Endodermal cell (in vitro differentiated cells): ENCODE measurements at regions not wholly inside any gene's neighbourhood (a gene's known extent, or its start where the extent isn't known, plus 50 kb on each side); places are given as distances from the start of the nearest gene placed in this dataset.

ENCODE experiments used
- DNase-seq: peaks from one replicate; pipeline ENCODE4 v3.0.0-alpha.2; 2017
- H3K27ac ChIP-seq: 2 replicates; pipeline ENCODE4 v1.5.1; 2013; ENCODE audit warnings: mild to moderate bottlenecking, low read depth, low read length, moderate library complexity
- H3K27me3 ChIP-seq: 2 replicates; pipeline ENCODE4 v1.6.1; 2013; ENCODE audit warnings: mild to moderate bottlenecking, low read length, moderate library complexity; ENCODE audit not compliant: insufficient read depth, control insufficient read depth, poor library complexity, severe bottlenecking
- H3K36me3 ChIP-seq: 2 replicates; pipeline ENCODE4 v1.7.0; 2013; ENCODE audit warnings: mild to moderate bottlenecking, low read length, moderate library complexity; ENCODE audit not compliant: control insufficient read depth, insufficient read depth
- H3K4me1 ChIP-seq: one replicate; pipeline ENCODE4 v1.7.0; 2013; ENCODE audit warnings: low read length; ENCODE audit not compliant: control insufficient read depth, insufficient read depth
- H3K4me3 ChIP-seq: 2 replicates; pipeline ENCODE4 v1.5.1; 2013; ENCODE audit warnings: mild to moderate bottlenecking, low read length, moderate library complexity
- H3K9ac ChIP-seq: 2 replicates; pipeline ENCODE4 v1.6.1; 2013; ENCODE audit warnings: mild to moderate bottlenecking, low read length, moderate library complexity; ENCODE audit not compliant: poor library complexity, severe bottlenecking; ENCODE audit errors: extremely low read depth
- H3K9me3 ChIP-seq: 2 replicates; pipeline ENCODE4 v1.6.1; 2013; ENCODE audit warnings: mild to moderate bottlenecking, low read length, moderate library complexity; ENCODE audit not compliant: control insufficient read depth
- H3K27ac Mint-ChIP-seq: 2 replicates; pipeline ENCODE4 v1.8.0; 2020; ENCODE audit warnings: mixed read lengths
- H3K27me3 Mint-ChIP-seq: 2 replicates; pipeline ENCODE4 v1.8.0; 2021; ENCODE audit warnings: mild to moderate bottlenecking, mixed read lengths; ENCODE audit not compliant: insufficient read depth
- H3K36me3 Mint-ChIP-seq: 2 replicates; pipeline ENCODE4 v1.8.0; 2020; ENCODE audit warnings: low read depth, mixed read lengths
- H3K4me1 Mint-ChIP-seq: 2 replicates; pipeline ENCODE4 v1.8.0; 2020; ENCODE audit warnings: mixed read lengths
- H3K4me3 Mint-ChIP-seq: 2 replicates; pipeline ENCODE4 v1.8.0; 2020; ENCODE audit warnings: mild to moderate bottlenecking, moderate library complexity, mixed read lengths
- H3K9me3 Mint-ChIP-seq: 2 replicates; pipeline ENCODE4 v1.8.0; 2020; ENCODE audit warnings: mild to moderate bottlenecking, mixed read lengths
- WGBS, 2 experiments: methylation state at CpG; one replicate each; pipeline versions ENCODE4 v1.1.5 to v1.1.7; 2013; ENCODE audit warnings: missing lambda C conversion rate in 2 of 2, mixed read lengths in 1 of 2; ENCODE audit not compliant: insufficient coverage in 1 of 2, insufficient read length in 1 of 2; 5-methylcytosine and 5-hydroxymethylcytosine counted together
- TF ChIP-seq, protein P1 (sequence below): fragments of 200-600 bp; sonication (generic); conservative IDR thresholded peaks from 2 replicates; pipeline ENCODE4 v1.5.0; 2021; ENCODE audit warnings: antibody characterized with exemption, mild to moderate bottlenecking

DNA sequence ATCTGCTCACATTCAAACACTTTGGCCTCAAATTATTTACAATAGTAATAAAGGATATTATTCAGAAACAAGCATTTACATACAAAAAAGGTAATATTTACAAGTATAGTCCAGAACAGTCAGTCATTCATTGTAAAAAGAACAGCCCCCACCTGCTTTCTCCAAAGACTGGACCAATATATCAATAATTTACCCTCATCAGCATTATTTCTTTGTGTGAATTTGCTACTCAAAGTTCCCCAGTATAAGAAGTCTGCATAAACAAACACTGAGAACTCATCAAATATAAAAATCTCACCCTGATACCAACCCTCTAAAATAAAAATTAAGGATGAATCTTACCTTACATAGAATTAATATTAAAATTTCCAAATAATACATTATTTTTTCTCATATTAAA, 267.8 kb upstream of the POU5F2 start:
- H3K9ac ChIP-seq = no peak overlapping the region
- H3K4me3 ChIP-seq = no peak overlapping the region
- H3K9me3 ChIP-seq = peaks cover 11% of the 10 kb centered on the region
- peaks cover 7% of the 10 kb centered on the region for H3K9me3 Mint-ChIP-seq
- H3K4me1 Mint-ChIP-seq = no peaks in the 10 kb centered on the region
- no peaks in the 10 kb centered on the region for H3K27me3 Mint-ChIP-seq
- no peak for DNase-seq
- no peaks in the 10 kb centered on the region for H3K27me3 ChIP-seq
- TF ChIP-seq, protein P1, sequence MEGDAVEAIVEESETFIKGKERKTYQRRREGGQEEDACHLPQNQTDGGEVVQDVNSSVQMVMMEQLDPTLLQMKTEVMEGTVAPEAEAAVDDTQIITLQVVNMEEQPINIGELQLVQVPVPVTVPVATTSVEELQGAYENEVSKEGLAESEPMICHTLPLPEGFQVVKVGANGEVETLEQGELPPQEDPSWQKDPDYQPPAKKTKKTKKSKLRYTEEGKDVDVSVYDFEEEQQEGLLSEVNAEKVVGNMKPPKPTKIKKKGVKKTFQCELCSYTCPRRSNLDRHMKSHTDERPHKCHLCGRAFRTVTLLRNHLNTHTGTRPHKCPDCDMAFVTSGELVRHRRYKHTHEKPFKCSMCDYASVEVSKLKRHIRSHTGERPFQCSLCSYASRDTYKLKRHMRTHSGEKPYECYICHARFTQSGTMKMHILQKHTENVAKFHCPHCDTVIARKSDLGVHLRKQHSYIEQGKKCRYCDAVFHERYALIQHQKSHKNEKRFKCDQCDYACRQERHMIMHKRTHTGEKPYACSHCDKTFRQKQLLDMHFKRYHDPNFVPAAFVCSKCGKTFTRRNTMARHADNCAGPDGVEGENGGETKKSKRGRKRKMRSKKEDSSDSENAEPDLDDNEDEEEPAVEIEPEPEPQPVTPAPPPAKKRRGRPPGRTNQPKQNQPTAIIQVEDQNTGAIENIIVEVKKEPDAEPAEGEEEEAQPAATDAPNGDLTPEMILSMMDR = no peak
- H3K4me3 Mint-ChIP-seq = no peak overlapping the region
- H3K27ac Mint-ChIP-seq = no peak overlapping the region
- H3K36me3 ChIP-seq = no peaks in the 10 kb centered on the region
- peaks cover 5% of the 10 kb centered on the region for H3K36me3 Mint-ChIP-seq
- no peak overlapping the region for H3K27ac ChIP-seq
- no peaks in the 10 kb centered on the region for H3K4me1 ChIP-seq

DNA sequence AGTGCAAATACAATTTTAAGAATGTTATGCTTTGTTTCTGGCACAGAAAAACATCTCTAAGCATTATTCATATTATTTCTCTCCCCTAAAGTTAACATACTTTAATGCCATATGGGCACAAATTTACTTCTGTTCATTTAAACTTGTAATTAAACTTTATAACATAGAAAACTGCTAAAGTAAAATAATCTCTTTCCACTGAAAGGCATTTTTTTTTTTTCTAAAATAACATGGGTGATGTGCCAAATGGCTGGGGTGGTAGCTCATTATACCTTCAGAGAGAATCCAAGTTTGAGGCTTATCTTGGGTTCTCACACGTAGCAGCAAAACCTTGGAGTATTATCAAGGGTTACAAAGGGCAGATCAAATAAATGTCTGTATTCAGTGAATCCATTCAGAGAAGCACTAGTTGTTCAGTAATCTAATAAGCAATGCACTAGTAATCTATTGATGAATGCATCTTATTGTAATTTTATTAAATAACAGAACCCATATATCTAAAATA, 257.6 kb upstream of the POU5F2 start:
- no peak for DNase-seq
- Mint-ChIP-seq H3K9me3 (peaks cover 11% of the 10 kb centered on the region), H3K27ac (no peak overlapping the region), H3K27me3 (no peaks in the 10 kb centered on the region), H3K4me3 (no peak overlapping the region), H3K4me1 (peaks cover 22% of the 10 kb centered on the region), H3K36me3 (peaks cover 11% of the 10 kb centered on the region)
- H3K27ac ChIP-seq = no peak overlapping the region
- no peaks in the 10 kb centered on the region for H3K27me3 ChIP-seq
- no peak overlapping the region for H3K9ac ChIP-seq
- H3K4me1 ChIP-seq = no peaks in the 10 kb centered on the region
- TF ChIP-seq, protein P1 = no peak
- 85 to 100% methylated on average over 1 of the region's 1 CpG for WGBS, 2 experiments
- H3K9me3 ChIP-seq = peaks cover 7% of the 10 kb centered on the region
- no peak overlapping the region for H3K4me3 ChIP-seq
- no peaks in the 10 kb centered on the region for H3K36me3 ChIP-seq

DNA sequence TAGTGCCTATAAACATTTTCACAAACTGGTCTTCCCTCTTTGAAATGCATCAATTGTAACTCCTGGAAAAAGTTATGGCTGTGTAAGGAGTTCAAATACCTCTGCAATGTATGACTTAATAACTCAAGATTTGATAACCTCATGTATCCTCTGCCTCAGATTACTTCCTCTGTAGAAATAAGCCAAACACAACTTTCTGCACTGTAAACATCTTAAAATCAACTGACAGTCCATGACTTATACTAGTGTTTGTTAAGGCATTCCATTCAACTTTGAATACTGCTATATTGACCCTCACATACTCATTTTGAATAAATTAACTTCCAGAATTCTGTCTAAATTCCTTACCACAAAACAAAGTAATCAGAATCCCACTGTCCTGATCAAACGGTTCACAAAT, 256.2 kb upstream of the POU5F2 start:
- H3K4me1 ChIP-seq = no peaks in the 10 kb centered on the region
- Mint-ChIP-seq H3K36me3 (peaks cover 11% of the 10 kb centered on the region), H3K27me3 (no peaks in the 10 kb centered on the region), H3K9me3 (peaks cover 11% of the 10 kb centered on the region), H3K4me1 (peaks cover 22% of the 10 kb centered on the region), H3K4me3 (no peak overlapping the region), H3K27ac (no peak overlapping the region)
- DNase-seq = no peak
- TF ChIP-seq, protein P1 = no peak
- no peak overlapping the region for H3K27ac ChIP-seq
- H3K36me3 ChIP-seq = no peaks in the 10 kb centered on the region
- no peaks in the 10 kb centered on the region for H3K27me3 ChIP-seq
- H3K4me3 ChIP-seq = no peak overlapping the region
- WGBS, 2 experiments = 88% methylated on average over 1 of the region's 1 CpG; no CpG with 5 or more reads in 1 of the 2 experiments
- no peak overlapping the region for H3K9ac ChIP-seq
- H3K9me3 ChIP-seq = peaks cover 7% of the 10 kb centered on the region
